Activated CD4-positive, alpha-beta T cell treated with anti-CD3 and anti-CD28 coated beads, Interleukin-2, Interleukin-6, amounts not matched to agents 100 ng/mL and 50 ng/mL, durations not matched to agents 16 hours and 8 hours (primary cell): ENCODE measurements at regions not wholly inside any gene's neighbourhood (a gene's known extent, or its start where the extent isn't known, plus 50 kb on each side); places are given as distances from the start of the nearest gene placed in this dataset.

Experiments used
- DNase-seq: peaks from one replicate; pipeline ENCODE4 v3.0.0-alpha.2; 2020

DNA sequence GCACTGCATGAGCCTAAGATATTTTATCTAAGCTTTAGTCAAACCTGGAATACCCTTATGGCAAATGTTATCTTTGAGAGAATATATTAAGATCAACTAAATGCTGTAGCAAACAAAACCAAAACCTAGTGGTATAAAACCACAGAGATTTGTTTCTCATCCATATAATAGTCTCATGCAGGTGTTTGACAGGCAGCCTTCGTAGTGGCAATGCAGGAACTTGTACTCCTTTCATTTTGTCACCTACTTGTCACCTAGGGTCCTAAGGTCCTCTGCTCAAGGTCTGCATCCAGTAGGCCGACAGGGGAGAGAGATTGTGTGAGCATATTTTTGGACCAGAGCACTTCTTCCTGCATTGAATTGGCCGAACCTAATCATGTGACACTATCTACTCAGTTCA lies 352.6 kb downstream of the GPR37 start:
- DNase-seq, result no peak

DNA sequence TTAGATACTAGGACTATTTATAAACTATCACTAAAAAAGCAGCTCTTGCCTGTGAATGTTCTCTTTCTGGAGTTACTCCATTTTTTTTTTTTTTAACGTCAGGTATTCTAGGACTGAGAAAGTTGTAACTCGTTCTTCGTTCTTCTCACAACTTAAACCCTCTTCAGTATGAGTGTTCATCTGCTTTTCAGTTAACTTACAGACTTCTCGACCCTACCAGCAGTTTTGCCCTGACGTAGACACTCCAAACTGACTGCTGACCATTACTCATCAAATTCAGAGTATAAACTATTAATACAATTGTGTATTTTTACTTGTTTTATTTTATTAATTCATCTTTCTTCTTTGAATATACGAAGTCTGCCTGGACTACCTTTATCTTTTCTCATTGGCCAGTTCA lies 353.1 kb downstream of the GPR37 start:
- DNase-seq, result no peak

DNA sequence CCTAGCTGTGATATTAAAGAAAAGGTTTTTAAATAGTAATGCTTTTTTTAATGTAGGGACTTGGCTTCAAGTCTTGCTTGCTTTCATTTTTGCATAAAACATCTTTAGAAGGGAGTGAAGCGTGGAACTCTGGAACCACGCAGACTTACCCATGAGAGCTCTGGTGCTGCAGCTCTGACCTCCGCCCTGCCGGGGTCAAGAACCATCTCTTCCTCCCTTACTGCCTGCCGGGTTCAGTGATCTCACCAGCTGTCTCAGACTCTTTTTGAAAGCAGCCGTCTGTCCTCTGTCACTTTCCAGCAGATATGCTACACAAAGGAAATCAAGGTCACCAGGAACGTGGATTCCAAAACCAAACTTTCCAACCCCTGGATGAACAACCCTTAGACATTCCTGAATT lies 353.8 kb downstream of the GPR37 start:
- DNase-seq, result no peak

DNA sequence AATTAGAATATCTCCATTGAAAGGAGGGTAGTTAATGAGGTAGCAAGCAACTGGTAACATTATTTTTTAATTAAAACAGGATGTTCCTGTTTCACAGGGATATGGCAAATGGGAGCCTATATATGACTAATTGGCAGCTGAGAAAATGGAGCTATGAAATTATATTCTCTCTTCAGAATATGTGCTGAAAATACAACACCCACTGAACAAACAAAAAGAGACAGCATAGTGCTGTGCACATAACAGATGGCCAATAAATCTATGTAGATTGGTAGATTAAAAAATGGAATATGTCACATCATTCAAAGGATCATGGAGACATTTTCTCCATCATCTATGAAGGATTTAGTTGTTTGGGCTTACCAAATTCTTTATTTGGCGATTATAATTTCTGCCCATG lies 362.0 kb downstream of the GPR37 start:
- DNase-seq, result no peak

DNA sequence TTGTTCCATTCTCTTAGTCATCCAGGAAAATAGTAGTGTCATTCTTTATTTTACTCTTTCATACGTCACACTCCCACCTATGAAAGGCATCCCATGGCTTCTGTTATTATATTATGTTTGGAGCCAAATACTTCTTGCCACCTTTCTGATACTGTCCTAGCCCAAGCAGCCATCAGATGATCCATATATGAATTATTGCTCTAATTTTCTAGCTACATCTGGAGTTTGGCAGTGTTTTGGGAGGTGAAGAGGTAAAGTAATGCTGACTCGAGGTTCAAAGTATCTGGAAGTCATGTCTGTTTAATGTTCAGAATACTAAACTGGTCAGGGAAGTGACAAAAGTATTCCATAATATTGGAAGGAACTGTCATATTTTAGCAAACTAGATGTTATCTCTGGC lies 362.5 kb downstream of the GPR37 start:
- no peak for DNase-seq

DNA sequence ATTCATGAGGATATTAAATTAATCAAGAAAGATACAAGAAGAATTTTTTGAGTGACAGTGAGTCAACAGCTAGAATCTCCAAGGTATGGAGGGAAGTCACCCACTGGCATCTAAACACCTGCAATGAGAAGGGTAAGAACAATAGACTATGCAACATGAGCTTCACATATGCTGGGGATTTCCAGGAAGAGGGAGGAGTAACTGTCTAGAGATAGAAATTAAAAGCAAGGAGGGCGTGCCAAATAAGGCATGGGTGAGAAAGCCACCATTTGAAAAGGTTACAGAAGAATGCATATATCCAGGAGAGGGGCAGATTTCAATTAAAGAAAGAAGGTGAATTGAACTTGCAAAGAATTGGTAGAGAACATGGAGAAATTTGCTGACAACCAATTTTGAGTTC lies 365.7 kb downstream of the GPR37 start:
- DNase-seq, result no peak

DNA sequence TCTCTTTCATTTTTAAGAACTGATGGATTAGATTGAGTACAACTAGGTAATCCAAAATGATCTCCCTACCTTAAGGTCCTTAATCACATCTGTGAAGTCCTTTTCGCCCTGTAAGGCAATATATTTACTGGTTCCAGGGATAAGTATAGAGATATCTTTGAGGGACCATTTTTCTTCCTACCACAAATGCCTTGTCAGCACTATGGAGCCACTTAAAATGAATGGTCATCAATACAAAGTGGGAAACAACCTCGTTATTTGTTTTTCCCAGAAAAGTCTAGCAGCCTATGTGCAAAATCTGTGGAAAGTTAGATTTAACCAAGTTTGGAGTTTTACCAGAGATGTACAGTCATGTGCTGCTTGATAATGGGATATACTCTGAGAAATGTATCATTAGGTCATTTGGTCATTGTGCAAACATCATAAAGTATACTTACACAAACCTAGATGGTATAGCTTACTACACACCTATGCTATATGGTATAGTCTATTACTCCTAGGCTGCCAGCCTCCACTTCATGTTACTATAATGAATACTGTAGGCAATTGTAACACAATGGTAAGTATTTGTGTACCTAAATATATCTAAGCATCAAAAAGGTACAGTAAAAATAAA lies 366.2 kb upstream of the TMEM229A start:
- DNase-seq, result no peak

DNA sequence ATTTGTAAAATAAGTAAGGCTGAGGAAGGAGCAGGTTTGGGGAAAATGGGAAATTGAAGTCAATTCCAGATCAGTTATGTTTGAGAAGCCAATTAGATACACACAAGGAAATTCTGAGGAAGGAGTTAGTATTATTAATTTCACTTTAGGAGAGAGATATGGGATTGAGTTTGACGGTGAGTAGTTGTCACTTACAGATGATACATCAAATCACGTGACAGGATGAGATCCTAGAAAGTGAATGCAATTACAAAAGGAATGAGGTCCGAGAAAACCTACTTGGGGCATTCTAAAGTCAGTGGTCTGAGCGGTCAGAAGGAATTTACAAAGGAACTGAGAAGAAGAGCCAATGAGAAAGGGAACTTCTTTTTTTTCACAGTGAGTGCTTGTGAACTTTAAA lies 364.3 kb upstream of the TMEM229A start:
- DNase-seq, result no peak

DNA sequence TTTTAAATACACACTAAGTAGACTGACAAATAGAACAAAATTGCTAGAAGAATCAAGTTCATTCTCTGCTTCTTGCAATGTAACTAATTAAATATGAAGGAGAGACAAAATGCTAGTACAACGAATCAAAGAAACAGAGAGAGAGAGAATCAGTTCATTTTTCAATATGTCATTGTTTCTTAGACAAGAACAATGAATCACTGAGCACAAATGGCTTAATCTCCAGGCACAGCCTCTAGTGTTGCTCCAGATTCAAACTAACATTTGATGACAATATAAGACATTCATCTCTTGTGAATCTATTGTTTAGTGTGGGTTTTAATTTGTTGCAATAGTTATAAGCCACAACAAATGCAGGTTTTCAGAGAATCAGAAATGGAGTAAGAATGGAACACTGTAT lies 357.4 kb upstream of the TMEM229A start:
- DNase-seq, result no peak

DNA sequence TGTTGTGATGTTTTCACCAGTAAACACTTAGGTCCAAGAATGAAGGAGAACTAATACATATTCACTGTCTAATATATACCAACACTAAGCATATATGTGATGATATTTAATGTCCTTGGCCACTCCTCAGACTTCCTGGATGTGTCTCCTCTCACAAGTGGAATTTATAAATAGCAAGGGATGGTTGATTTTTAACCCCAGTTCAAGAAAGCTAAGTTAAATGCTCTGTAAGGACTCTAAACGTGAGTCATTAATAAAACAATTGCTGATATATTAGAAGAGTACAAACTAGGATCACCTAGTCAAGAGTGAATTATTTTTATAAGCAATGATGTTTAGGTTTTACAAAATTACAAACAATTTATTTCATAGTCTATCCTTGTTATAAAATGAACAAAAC lies 355.9 kb upstream of the TMEM229A start:
- DNase-seq, result no peak

DNA sequence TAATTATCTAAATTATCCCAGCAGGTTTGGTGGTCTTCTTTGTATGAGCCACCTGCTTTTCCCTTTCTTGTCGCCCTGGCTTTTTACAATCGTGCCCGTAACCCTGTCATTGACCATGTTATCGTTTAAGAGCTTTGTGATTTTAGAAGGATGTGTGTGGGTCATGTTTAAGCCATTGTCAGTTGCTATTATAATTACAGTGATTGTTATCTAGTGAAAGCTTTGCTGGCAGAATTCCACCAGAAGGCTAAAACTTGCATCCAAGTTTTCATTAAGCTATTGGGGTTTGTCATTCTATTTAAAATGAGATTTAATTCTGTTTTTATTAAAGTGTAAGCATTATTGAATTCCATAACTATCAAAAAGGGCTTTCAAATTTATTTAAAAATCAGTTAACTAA lies 354.2 kb upstream of the TMEM229A start:
- no peak for DNase-seq

DNA sequence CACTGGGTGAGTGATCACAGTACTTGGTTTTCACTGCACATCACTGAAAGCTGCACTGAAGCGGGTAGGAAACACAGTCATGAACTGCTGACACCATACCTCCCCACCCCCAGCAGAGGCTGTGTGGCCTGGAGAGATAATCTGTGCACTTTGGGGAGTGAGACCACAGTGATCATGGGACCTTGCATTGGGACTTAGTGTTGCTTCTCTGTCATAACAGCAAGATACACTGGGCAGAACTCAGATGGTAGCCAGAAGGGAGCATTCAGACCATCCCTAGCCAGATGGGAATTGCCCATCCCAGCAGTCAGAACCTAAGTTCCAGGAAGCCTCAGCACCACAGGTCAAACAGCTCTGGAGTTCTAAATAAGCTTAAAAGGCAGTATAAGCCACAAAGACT lies 346.4 kb upstream of the TMEM229A start:
- DNase-seq, result no peak

DNA sequence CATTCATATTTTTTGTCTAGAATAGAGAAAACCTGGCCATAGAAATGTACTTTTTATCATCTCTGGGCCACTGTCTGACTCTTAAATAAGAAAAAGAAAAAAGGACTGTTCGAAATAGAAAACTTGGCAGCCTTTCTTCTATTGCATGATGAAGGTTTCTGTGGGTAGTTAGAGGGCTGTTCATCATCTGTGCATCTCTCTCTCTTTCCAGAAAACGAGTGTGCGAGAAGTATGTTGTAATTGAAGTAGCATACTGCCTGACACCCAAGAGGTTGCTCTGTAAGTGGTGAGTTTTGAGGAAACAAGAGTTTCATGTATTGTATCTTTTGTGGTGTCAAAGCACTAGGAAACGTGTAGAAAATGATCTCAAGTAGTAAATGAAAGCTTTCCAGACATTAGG lies 343.2 kb upstream of the TMEM229A start:
- DNase-seq, result no peak

DNA sequence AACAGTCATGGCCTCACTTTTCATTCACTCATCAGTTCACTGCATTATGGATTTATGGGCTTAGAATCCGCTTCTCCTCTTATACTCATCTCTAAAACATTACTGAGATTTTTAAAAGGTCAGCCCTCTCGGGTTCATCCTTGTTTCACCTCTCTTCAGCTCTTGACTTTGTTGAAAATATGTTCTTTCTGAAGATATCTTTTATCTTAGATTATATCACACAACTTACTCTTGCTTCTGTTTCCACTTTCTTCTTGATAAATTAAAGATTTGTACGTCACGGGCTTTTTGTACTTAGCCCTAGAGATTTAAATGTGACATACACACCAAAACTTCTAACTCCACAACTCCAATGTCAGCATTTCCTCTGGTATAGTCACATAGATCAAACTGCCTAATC lies 342.5 kb upstream of the TMEM229A start:
- no peak for DNase-seq

DNA sequence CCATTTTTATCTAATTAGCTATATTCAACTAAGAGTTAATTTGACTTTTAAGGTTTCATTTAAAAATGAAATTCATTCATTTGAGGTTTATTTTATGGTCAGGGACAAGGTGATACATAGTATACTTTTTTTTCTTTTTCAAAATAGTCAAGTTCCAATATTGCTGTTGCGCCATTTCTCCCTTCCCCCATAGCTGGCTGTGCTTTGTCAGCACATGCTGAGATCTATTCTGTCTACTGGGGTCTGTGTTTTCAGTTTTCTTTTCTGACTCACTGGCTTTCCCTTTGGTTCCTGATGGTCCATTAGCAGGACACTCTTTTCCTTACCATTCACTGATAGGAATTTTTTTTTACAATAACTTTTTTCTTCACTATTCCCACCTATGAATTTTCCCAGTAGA lies 336.4 kb upstream of the TMEM229A start:
- DNase-seq, result no peak

DNA sequence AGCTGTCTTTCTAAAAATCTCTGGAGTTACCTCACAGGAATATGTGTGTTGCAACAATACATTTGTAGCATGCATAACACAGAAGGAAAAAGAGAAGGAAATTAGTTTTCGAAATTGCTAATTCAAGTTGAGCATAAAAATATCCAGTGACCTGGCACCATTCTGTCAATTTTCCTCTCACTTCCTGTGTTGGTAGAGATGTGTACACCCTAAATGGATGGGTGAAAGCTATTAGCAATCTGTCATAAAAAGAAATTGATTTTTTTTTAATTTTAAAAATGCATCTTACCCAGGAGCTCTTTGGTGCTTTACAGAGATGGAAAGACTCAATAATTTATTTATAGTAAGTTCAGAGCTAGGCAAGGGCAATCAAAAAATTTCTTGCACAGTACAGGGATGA lies 333.3 kb upstream of the TMEM229A start:
- DNase-seq, result no peak

DNA sequence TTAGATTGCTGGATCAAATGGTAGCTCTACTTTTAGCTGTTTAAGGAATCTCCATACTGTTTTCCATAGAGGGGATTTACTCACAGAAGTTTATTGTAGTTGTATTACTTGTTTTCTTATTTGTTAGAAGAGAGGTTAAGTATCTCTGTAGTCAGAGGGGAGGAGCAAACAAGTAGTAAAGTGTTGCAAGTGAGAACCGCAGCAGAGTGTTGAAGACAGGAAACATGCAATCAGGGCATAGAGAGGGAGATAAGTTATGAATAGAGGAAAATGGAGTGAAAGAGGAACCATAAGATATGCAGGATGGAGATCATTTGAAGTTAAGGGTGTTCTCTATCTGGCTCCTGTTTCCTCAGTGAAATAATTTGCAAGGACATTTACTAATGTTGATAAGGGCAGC lies 331.4 kb upstream of the TMEM229A start:
- no peak for DNase-seq

DNA sequence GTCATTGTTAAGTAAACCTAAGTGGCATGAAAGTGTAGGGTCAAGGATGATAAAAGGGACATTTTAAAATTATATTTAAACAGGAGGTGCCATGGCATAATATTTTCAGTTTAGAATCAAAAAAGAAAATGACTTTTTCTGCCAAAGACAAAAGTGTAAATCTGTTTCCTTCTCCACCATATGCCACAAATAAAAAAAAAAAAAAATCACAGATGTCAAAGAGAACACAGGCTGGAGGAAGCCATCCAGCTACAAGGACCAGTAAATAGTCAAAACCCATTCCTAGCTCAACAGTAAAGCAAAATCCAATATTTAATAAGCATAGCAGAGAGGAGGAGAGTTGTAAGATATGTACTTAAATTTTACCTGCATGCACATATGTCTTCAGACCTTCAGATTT lies 321.3 kb upstream of the TMEM229A start:
- DNase-seq, result no peak

DNA sequence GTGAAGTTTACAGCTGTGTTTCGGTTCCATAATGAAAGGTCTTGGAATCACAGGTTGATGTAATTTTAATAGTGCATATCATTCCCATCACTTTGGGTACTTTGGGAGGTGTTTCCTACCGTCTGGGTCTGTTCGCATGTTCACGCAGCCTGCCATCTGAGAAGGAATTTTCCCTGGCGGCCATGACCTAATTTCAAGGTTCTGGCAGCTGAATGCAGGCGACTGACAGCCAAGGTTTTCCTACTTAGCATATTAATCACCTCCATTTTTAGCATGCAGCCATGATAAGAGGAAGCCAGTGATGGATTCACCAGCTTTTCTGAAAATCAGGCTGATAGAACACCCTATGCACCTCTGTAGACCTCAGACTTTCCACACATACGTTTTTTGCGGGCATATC lies 319.1 kb upstream of the TMEM229A start:
- no peak for DNase-seq

DNA sequence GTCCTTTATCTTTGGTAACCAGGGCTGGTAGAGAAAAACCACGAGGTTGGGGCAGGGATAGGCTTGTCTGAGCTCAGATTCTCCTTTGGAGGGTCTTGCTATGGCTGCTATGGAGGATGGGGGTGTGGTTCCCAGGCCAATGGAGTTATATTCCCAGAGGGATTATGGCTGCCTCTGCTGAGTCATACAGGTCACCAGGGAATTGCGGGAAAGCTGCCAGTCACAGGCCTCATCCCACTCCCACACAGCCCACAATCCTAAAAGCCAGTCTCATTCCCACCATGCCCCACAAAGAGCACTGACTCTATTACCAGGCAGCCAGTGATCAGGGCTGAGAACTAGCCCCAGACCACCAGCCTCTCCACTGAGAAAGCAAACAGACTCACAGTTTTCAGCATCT lies 316.6 kb upstream of the TMEM229A start:
- no peak for DNase-seq

DNA sequence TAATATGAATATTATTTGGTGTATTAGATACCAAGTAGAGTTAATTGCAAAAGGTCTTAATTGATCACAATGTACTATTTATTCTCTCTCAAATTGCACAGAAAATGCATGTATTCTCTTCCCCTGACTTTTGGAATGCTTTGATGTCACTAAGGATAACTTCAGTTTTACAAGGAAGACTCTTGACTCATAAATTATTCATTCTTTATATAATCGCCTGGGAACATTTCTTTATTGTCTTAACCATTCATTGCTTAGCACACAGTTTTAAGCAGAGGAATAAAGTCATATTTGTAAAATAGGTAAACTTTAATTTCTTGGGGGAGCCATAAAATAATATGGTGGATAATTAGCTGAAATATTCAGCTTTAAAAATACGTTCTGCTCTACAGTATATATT lies 306.0 kb upstream of the TMEM229A start:
- DNase-seq, result no peak

DNA sequence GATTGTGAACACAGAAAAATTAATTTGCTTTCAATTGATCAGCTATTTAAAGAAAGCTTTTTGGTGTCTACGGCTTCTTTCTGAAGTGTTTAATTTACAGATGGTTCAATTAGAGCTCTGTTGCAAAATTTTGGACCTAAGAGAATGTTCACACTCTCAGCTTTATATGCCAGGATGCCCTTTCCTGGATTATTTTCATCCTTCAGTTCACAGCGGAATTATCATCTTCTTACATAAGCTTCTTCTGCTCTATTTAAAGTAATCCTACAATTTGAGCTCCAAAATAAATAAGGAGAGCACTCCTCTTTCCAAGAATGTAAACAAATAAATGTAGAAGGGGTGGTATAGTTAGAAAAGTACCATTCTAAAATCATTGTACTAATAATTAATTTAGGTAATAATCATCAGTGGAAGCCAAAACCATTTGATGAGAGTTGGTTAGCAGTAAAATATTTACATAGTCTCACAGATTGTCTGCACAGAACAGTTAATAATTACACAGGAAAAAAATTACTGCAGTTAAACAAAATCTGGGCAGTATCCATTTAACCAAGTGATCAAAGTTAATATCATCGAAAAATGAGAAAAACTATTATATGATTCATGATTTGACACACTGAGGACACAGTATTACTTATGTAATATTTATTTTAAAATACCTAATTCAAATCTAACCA lies 298.0 kb upstream of the TMEM229A start:
- no peak for DNase-seq

DNA sequence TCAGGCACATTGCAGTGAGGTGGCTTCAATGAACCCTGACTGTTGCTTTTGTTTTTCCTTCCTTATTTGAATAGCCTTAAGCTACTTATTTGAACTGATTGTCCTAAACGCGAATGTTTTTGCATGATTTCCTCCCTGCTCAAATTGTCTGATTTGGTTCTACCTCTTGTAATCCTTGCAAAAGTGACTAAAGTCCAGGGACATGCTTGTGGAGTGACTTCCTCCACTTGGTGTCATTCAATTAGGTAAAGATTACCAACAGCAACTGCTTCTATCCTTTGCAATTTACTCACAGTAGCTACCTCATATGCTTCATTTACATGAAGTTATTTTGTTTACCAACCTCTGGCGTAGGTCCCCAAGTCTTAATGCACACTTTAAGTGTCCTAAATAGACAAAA lies 295.9 kb upstream of the TMEM229A start:
- no peak for DNase-seq

DNA sequence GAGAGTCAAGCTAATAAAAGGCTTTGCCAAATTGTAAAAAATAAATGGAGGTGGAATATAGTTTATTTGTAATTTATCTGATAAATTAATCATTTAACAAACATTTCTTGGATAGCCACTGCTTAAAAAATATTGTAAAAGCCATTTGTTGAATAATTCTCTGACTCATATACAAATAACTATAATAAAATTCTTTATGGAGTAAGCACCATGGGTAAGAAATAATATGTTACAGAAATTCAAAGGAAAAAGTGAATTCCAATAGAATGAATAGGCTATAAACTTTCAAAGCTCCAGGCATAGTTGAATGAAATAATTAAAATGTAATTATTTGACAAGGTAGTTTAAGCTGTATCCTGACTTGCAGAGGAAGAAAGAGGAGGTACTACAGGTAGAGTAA lies 291.4 kb upstream of the TMEM229A start:
- DNase-seq, result no peak

DNA sequence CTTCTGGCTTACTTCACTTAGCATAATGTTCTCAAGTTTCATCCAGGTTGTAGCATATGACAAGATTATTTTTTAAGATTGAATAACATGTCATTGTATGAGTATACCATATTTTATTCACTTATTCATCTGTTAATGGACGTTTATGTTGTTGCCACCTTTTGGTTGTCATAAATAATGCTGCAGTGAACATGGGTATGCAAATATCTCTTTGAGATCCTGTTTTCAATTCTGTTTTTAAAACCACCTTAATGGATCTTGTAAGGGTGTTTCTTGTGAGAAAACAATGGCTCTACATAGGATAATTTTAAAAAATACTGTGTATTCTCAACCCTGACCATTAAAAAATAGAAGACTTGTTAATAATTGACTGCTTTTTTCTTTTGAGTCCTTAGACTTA lies 290.7 kb upstream of the TMEM229A start:
- no peak for DNase-seq
